Hepatocyte (in vitro differentiated cells): ENCODE measurements at regions not wholly inside any gene's neighbourhood (a gene's known extent, or its start where the extent isn't known, plus 50 kb on each side); places are given as distances from the start of the nearest gene placed in this dataset.

ENCODE experiments used
- DNase-seq: peaks from one replicate; pipeline ENCODE4 v3.0.0-alpha.2; 2016; ENCODE audit warnings: low spot score
- H2AFZ ChIP-seq: fragments of 200-600 bp; sonication (generic); 2 replicates; pipeline ENCODE4 v1.6.0; 2016; ENCODE audit warnings: antibody characterized with exemption, mild to moderate bottlenecking
- H3K27ac ChIP-seq: fragments of 200-600 bp; sonication (generic); 2 replicates; pipeline ENCODE4 v1.5.1; 2016; ENCODE audit warnings: mild to moderate bottlenecking
- H3K27me3 ChIP-seq: fragments of 200-600 bp; sonication (generic); 2 replicates; pipeline ENCODE4 v1.6.1; 2016
- H3K36me3 ChIP-seq: fragments of 200-600 bp; sonication (generic); replicated peaks from 2 replicates; pipeline ENCODE4 v1.5.1; 2016; ENCODE audit warnings: low read depth; ENCODE audit not compliant: insufficient read depth
- H3K4me1 ChIP-seq: fragments of 200-600 bp; sonication (generic); 2 replicates; pipeline ENCODE4 v1.5.1; 2016; ENCODE audit warnings: mild to moderate bottlenecking, moderate library complexity; ENCODE audit not compliant: insufficient read depth
- H3K4me2 ChIP-seq: fragments of 200-600 bp; sonication (generic); 2 replicates; pipeline ENCODE4 v1.6.0; 2016
- H3K4me3 ChIP-seq: fragments of 200-600 bp; sonication (generic); 2 replicates; pipeline ENCODE4 v1.5.1; 2016; ENCODE audit warnings: mild to moderate bottlenecking
- H3K79me2 ChIP-seq: fragments of 200-600 bp; sonication (generic); 2 replicates; pipeline ENCODE4 v1.6.0; 2017; ENCODE audit warnings: mild to moderate bottlenecking
- H3K9me2 ChIP-seq: fragments of 200-600 bp; sonication (generic); replicated peaks from 2 replicates; pipeline ENCODE4 v1.6.0; 2017; ENCODE audit warnings: mild to moderate bottlenecking; ENCODE audit not compliant: insufficient read depth
- H3K9me3 ChIP-seq: fragments of 200-600 bp; sonication (generic); 2 replicates; pipeline ENCODE4 v1.5.1; 2016; ENCODE audit warnings: low read depth, mild to moderate bottlenecking
- H4K20me1 ChIP-seq: fragments of 200-600 bp; sonication (generic); 2 replicates; pipeline ENCODE4 v1.6.0; 2016; ENCODE audit warnings: mild to moderate bottlenecking; ENCODE audit not compliant: insufficient read depth, poor library complexity, severe bottlenecking
- CTCF ChIP-seq: fragments of 200-600 bp; sonication (generic); IDR thresholded peaks from 2 replicates; pipeline ENCODE4 v1.5.1; 2016; ENCODE audit warnings: antibody characterized with exemption, mild to moderate bottlenecking; ENCODE audit not compliant: poor library complexity
- EZH2 ChIP-seq: fragments of 200-600 bp; sonication (generic); IDR thresholded peaks from 2 replicates; pipeline ENCODE4 v1.6.1; 2016; ENCODE audit warnings: antibody characterized with exemption, mild to moderate bottlenecking, borderline replicate concordance
- EZH2phosphoT487 ChIP-seq: fragments of 200-600 bp; sonication (generic); IDR thresholded peaks from one replicate; pipeline ENCODE4 v1.6.1; 2018; ENCODE audit warnings: antibody characterized with exemption, mild to moderate bottlenecking, low read depth, moderate library complexity; ENCODE audit not compliant: unreplicated experiment, severe bottlenecking
- WGBS: methylation state at CpG from one replicate; pipeline ENCODE4 v1.1.6; 2016; ENCODE audit warnings: low lambda C conversion rate; ENCODE audit errors: missing lambda C conversion rate; 5-methylcytosine and 5-hydroxymethylcytosine counted together

GRCh38 chr4:154081391-154081790 is 292.5 kb upstream of the SFRP2 start:
- no peak for DNase-seq
- no peaks in the 10 kb centered on the region for H3K9me3 ChIP-seq
- H3K36me3 ChIP-seq, result no peaks in the 10 kb centered on the region
- H3K4me1 ChIP-seq, result no peaks in the 10 kb centered on the region
- H3K9me2 ChIP-seq, result no peaks in the 10 kb centered on the region
- no peaks in the 10 kb centered on the region for H4K20me1 ChIP-seq
- no peak overlapping the region for H3K27ac ChIP-seq
- no peaks in the 10 kb centered on the region for H3K79me2 ChIP-seq
- no peak overlapping the region for H3K4me3 ChIP-seq
- H3K4me2 ChIP-seq, result no peak overlapping the region
- 76% methylated on average over 2 of the region's 2 CpGs for WGBS
- H3K27me3 ChIP-seq, result no peaks in the 10 kb centered on the region
- no peak overlapping the region for H2AFZ ChIP-seq
- TF ChIP-seq CTCF (no peak), EZH2phosphoT487 (no peak), EZH2 (no peak)

GRCh38 chr4:154078504-154079350 is 289.8 kb upstream of the SFRP2 start:
- Histone ChIP-seq H4K20me1 (no peaks in the 10 kb centered on the region), H3K27me3 (no peaks in the 10 kb centered on the region), H3K79me2 (no peaks in the 10 kb centered on the region), H2AFZ (no peak overlapping the region), H3K4me3 (no peak overlapping the region), H3K27ac (no peak overlapping the region), H3K9me2 (no peaks in the 10 kb centered on the region), H3K4me2 (no peak overlapping the region), H3K9me3 (no peaks in the 10 kb centered on the region), H3K36me3 (no peaks in the 10 kb centered on the region), H3K4me1 (no peaks in the 10 kb centered on the region)
- WGBS, result 92% methylated on average over 8 of the region's 8 CpGs
- no peak for TF ChIP-seq EZH2phosphoT487
- TF ChIP-seq CTCF, result no peak
- no peak for TF ChIP-seq EZH2
- no peak for DNase-seq

GRCh38 chr4:154076921-154077320 is 288.0 kb upstream of the SFRP2 start:
- Histone ChIP-seq H2AFZ (no peak overlapping the region), H3K36me3 (no peaks in the 10 kb centered on the region), H3K27me3 (no peaks in the 10 kb centered on the region), H3K79me2 (no peaks in the 10 kb centered on the region), H3K27ac (no peak overlapping the region), H3K9me2 (no peaks in the 10 kb centered on the region), H4K20me1 (no peaks in the 10 kb centered on the region), H3K9me3 (no peaks in the 10 kb centered on the region), H3K4me2 (no peak overlapping the region), H3K4me3 (no peak overlapping the region), H3K4me1 (no peaks in the 10 kb centered on the region)
- WGBS, result 96% methylated on average over 4 of the region's 4 CpGs
- TF ChIP-seq CTCF, result no peak
- no peak for TF ChIP-seq EZH2phosphoT487
- no peak for TF ChIP-seq EZH2
- DNase-seq, result no peak
